Keratinocyte (primary cell): ENCODE measurements at regions not wholly inside any gene's neighbourhood (a gene's known extent, or its start where the extent isn't known, plus 50 kb on each side); places are given as distances from the start of the nearest gene placed in this dataset.

Experiments used
- DNase-seq: peaks from one replicate; pipeline ENCODE4 v3.0.0-alpha.2; 2011; ENCODE audit warnings: low read depth, missing footprints, low spot score
- FAIRE-seq: peaks from 2 replicates; lab custom pipeline; 2011; peaks lifted over from hg19 to GRCh38; lab: Jason Lieb, UNC
- H2AFZ ChIP-seq: 2 replicates; pipeline ENCODE4 v1.6.0; 2012; ENCODE audit warnings: low read length, control low read depth, inconsistent platforms; ENCODE audit not compliant: control insufficient read depth
- H3K27ac ChIP-seq: 2 replicates; pipeline ENCODE4 v1.5.1; 2011; ENCODE audit warnings: low read length; ENCODE audit not compliant: control insufficient read depth, insufficient read depth
- H3K27me3 ChIP-seq: 3 replicates; pipeline ENCODE4 v1.6.0; 2011; ENCODE audit warnings: low read length; ENCODE audit not compliant: control insufficient read depth, insufficient read depth; ENCODE audit errors: extremely low read depth
- H3K36me3 ChIP-seq, 2 experiments: 2 replicates in 1 of 2; 3 replicates in 1 of 2; pipeline ENCODE4 v1.5.1; 2011; ENCODE audit warnings: low read length in 2 of 2, mild to moderate bottlenecking in 1 of 2; ENCODE audit not compliant: control insufficient read depth in 2 of 2, insufficient read depth in 2 of 2; ENCODE audit errors: extremely low read depth in 1 of 2
- H3K4me1 ChIP-seq: 3 replicates; pipeline ENCODE4 v1.5.1; 2011; ENCODE audit warnings: low read length; ENCODE audit not compliant: control insufficient read depth, insufficient read depth; ENCODE audit errors: extremely low read depth
- H3K4me2 ChIP-seq: 3 replicates; pipeline ENCODE4 v1.6.0; 2011; ENCODE audit warnings: low read depth, low read length; ENCODE audit not compliant: control insufficient read depth, insufficient read depth; ENCODE audit errors: extremely low read depth
- H3K4me3 ChIP-seq, 3 experiments: fragments of 200-600 bp in 1 of 3; sonication (generic) in 1 of 3; 2 replicates in 2 of 3; 3 replicates in 1 of 3; pipeline ENCODE4 v1.5.1; 2011 to 2016; ENCODE audit warnings: low read length in 3 of 3, mild to moderate bottlenecking in 3 of 3, control low read depth in 2 of 3, inconsistent platforms in 1 of 3, low read depth in 1 of 3, mixed read lengths in 1 of 3, mixed run types in 1 of 3, moderate library complexity in 1 of 3; ENCODE audit not compliant: control insufficient read depth in 2 of 3, insufficient read depth in 2 of 3; ENCODE audit errors: extremely low read depth in 1 of 3
- H3K79me2 ChIP-seq: 2 replicates; pipeline ENCODE4 v1.6.0; 2012; ENCODE audit warnings: low read length; ENCODE audit not compliant: control insufficient read depth, insufficient read depth
- H3K9ac ChIP-seq: 3 replicates; pipeline ENCODE4 v1.6.0; 2011; ENCODE audit warnings: low read length; ENCODE audit not compliant: control insufficient read depth, insufficient read depth; ENCODE audit errors: extremely low read depth
- H3K9me1 ChIP-seq: 3 replicates; pipeline ENCODE4 v1.6.0; 2011; ENCODE audit warnings: low read length; ENCODE audit not compliant: control insufficient read depth, insufficient read depth; ENCODE audit errors: extremely low read depth
- H3K9me3 ChIP-seq: 2 replicates; pipeline ENCODE4 v1.5.1; 2012; ENCODE audit warnings: low read depth, low read length; ENCODE audit not compliant: control insufficient read depth
- H4K20me1 ChIP-seq: 3 replicates; pipeline ENCODE4 v1.6.0; 2011; ENCODE audit warnings: low read length; ENCODE audit not compliant: control insufficient read depth, insufficient read depth; ENCODE audit errors: extremely low read depth
- CTCF ChIP-seq, 3 experiments: IDR thresholded peaks in 1 of 3; conservative IDR thresholded peaks in 1 of 3; optimal IDR thresholded peaks in 1 of 3; 2 replicates in 2 of 3; 3 replicates in 1 of 3; pipeline versions ENCODE3 to v1.5.1; 2011; ENCODE audit warnings: low read length in 3 of 3, mild to moderate bottlenecking in 3 of 3, moderate library complexity in 2 of 3, control low read depth in 1 of 3, inconsistent platforms in 1 of 3; ENCODE audit not compliant: insufficient read depth in 2 of 3; ENCODE audit errors: extremely low read depth in 1 of 3
- EZH2 ChIP-seq: IDR thresholded peaks from one replicate; pipeline ENCODE4 v1.6.1; 2012; ENCODE audit warnings: inconsistent platforms, mild to moderate bottlenecking, low read length, moderate library complexity
- dilution Hi-C: fragments of 300-500 bp; cut with MboI; formaldehyde crosslinking; loops from one replicate; pipeline ENCODE4 v1.7.0; 2020; ENCODE audit warnings: low sequenced_read_pairs; ENCODE audit not compliant: extremely low pct_ligation_motif_present

- no peak overlapping the region for H3K4me2 ChIP-seq
- no peak overlapping the region for H3K4me3 ChIP-seq
- DNase-seq: no peak
- H3K27me3 ChIP-seq: no peaks in the 10 kb centered on the region
- dilution Hi-C loops: no loop called here
- no peaks in the 10 kb centered on the region for H3K79me2 ChIP-seq
- TF ChIP-seq CTCF (optimal IDR thresholded peaks at IDR 0.05 in 1 of 3, IDR thresholded peaks at IDR 0.05 in 1 of 3, conservative IDR thresholded peaks at IDR 0.05 in 1 of 3; ENCODE audit: extremely low read depth in 1 of 3, insufficient read depth in 2 of 3, low read length in 3 of 3) (no peak), EZH2 (no peak)
- no peak overlapping the region for H3K9ac ChIP-seq
- no peaks in the 10 kb centered on the region for H4K20me1 ChIP-seq
- no peak overlapping the region for H2AFZ ChIP-seq
- no peaks in the 10 kb centered on the region for H3K9me1 ChIP-seq
- H3K27ac ChIP-seq: no peak overlapping the region
- no peak for FAIRE-seq
- H3K4me1 ChIP-seq: no peaks in the 10 kb centered on the region
- no peaks in the 10 kb centered on the region for H3K9me3 ChIP-seq
- H3K36me3 ChIP-seq: no peaks in the 10 kb centered on the region
Measured at GRCh38 chr14:29109589-29109988, 343.0 kb downstream of the FOXG1 start.

GRCh38 chr14:29111554-29111953, 345.0 kb downstream of the FOXG1 start:
- dilution Hi-C loops: no loop called here
- FAIRE-seq: no peak

More at GRCh38 chr14:29111554-29111953, 345.0 kb downstream of the FOXG1 start:
- no peak for DNase-seq
- no peaks in the 10 kb centered on the region for H3K36me3 ChIP-seq
- no peak overlapping the region for H3K27ac ChIP-seq
- H3K9me3 ChIP-seq: no peaks in the 10 kb centered on the region
- H3K4me1 ChIP-seq: no peaks in the 10 kb centered on the region
- H3K27me3 ChIP-seq: no peaks in the 10 kb centered on the region
- no peaks in the 10 kb centered on the region for H4K20me1 ChIP-seq
- H3K9ac ChIP-seq: no peak overlapping the region
- H2AFZ ChIP-seq: peak overlapping the region; percentile 42
- no peak overlapping the region for H3K4me2 ChIP-seq
- no peak for TF ChIP-seq EZH2
- no peak for TF ChIP-seq CTCF (optimal IDR thresholded peaks at IDR 0.05 in 1 of 3, IDR thresholded peaks at IDR 0.05 in 1 of 3, conservative IDR thresholded peaks at IDR 0.05 in 1 of 3; ENCODE audit: extremely low read depth in 1 of 3, insufficient read depth in 2 of 3, low read length in 3 of 3)
- no peaks in the 10 kb centered on the region for H3K79me2 ChIP-seq
- H3K4me3 ChIP-seq: no peak overlapping the region
- no peaks in the 10 kb centered on the region for H3K9me1 ChIP-seq
